KBM-7 (cell line): ENCODE measurements at regions not wholly inside any gene's neighbourhood (a gene's known extent, or its start where the extent isn't known, plus 50 kb on each side); places are given as distances from the start of the nearest gene placed in this dataset.
A peak's percentile ranks its signal among the peaks of the same experiment; 100 is the strongest.
"Not testable (repeated sequence)": the region's sequence is repeated elsewhere in the genome, so short reads cannot be mapped to it uniquely, and the experiment has no call there.

Experiments
- DNase-seq: peaks from one replicate; pipeline ENCODE4 v3.0.0-alpha.2; 2015
- in situ Hi-C: fragments of 300-500 bp; cut with MboI; formaldehyde crosslinking; loops from 2 replicates; pipeline ENCODE4 v1.14.3; 2020; ENCODE audit warnings: low sequenced_read_pairs, low pct_unique_long_range_greater_than_20kb, mixed read lengths

DNA sequence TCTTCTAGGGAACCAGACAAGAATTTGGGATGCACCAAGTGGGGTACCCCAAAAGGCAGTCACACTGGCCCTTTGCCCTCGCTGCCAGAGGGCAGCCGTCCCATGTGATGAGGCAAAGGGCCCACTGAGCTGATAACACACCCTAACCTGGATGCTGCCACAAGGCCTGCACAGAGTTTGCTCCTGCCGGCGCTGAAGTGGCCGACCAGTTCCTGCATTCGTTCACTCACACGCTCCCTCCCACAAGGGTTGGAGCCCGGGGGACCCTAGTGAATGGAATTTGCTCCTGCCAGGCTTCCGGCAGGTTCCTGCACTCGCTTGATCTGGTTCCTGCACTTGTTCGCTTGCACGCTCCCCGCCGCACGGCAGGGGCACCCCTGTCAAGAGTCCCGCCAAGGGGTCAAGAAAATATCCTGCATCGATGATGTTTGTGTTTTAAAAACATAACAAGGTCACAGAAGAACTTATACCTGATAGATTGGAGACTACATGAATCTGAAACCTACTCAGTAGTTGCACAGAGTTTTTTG, 296.4 kb upstream of the VCX start:
- in situ Hi-C loops, result no loop called here
- no peak for DNase-seq

DNA sequence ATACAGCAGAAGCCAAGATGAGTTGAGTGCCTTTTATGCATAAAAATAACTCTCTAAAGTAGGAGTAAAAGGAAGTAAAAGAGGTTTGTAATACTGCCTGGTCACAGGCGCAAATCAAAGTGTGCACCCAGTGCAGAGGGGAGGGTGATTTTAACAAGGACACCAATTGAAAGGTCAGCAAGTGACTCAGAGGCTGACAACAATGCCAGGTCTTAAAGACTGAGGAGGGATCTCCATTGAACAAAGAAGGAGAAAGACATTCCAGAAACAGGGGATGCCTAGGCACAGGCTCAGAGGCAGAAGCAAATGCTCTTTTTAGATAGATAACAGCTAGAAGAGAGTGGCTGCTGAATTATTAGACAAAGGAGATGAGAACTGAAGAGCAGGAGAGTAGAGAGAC, 297.4 kb upstream of the VCX start:
- in situ Hi-C loops, result no loop called here
- DNase-seq, result no peak

DNA sequence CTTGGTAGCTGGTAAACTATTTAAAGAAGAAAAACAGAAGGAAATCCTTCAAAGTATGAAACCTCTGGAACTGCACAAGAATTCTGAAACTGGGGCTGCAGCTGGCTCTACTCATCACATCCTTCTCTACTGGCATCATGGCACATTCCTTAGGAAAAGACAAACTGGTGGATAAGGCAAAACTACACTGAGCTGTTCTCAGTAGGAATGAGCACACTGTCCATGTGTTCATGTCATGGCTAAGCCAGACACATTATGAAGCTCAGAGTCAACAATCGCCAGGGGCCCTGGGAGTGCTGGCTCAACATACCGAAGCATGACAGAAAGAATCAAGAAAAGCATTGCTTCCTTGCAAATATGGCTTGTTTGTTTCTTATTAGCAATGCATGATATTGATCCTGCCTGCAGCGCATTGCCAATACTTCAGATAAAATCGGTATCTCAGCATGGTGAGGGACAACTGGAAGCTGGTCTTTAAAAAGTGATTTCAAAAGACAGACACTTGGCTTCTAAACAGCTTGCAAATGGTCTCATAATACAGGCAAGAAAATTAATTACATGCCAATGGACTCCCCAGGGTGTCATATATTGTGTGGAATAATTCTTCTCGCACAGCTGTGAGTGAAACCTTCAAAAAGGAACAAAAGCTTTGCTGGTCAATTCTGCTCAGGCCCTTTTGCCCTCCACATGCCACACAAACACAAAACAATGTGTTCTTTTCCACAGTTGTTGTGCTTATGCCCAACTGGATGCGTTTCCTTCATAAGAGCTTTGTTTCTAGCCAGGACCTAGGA, 300.2 kb upstream of the VCX start:
- no peak for DNase-seq
- in situ Hi-C loops, result no loop called here

DNA sequence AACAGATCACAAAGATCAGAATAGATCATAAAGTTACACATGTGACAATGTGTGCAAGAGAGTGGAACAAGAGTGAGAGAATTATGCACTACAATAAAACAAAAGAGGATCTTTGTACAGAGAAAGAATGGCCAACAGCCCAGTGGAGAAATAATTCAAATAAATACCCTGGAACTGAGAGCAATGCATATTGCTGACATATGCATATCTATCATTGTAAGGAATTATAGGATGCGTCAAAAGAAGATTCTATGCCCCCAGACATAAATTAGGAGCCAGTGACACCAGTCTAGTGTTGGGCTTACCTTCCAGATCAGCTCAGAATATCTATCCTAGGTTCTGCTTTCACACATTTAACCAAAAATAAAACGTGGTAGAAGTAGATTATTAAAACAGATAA, 320.1 kb upstream of the VCX start:
- in situ Hi-C loops, result no loop called here
- DNase-seq, result no peak

DNA sequence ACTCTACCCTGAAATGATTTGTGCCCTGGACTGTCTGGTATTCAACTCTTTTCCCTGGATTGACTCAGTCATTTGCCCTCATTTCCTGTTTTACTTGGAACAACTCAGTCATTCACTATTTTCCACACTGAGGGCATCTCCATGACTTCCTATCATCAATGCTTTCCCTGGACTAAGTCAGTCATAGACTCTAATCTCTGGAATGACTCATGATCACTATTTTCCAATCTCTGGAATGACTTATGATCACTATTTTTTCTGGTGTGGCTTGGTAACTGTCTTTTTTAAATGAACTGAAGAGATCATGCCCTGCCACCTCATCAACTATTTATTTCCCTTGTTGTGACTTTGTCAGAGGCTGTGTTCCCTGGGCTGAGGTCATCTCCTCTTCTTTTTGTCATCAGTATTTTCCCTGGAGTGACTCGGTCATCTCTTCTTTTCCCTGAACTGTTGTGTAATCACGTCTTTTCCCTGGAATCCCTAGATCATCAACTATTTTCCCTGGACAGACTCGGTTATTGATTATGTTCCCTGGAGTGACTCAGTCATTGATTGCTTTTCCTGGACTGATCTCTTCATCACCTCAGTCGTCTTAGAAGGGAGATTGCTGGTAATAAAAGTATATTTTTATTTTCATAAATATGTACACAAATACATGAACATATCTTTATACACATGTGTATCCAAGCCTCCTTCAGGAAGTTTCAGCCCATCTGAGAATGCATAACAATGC, 327.1 kb upstream of the VCX start:
- in situ Hi-C loops, result no loop called here
- no peak for DNase-seq

DNA sequence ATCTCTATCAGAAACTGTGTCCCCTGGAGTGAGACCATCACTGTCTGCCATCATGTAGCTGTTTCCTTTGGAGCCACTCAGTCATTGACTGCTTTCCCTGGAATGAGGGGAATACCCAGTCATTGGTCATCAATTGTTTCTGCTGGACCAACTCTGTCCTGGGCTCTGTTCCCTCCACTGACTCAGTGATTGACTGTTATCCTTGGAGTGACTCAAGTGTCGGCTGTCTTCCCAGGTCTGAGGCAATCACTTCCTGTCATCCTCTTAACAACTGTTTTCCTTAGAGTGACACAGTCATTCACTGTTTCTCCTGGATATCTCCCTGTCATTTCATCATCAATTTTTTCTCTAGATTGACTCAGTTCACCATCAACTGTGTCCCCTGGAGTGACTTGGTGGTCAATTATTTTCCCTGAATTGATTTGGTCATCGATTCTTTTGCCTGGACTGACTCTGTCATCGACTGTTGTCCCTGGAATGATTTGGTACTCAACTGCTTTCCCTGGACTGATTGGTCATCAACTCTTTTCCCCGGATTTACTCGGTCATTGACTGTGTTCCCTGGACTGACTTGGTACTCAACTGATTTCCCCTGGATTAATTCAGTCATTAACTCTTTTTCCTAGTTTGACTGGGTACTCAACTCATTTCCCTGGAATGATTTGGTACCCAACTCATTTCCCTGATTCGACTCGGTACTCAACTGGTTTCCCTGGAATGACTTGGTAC, 327.9 kb upstream of the VCX start:
- DNase-seq, result no peak
- in situ Hi-C loops, result no loop called here

DNA sequence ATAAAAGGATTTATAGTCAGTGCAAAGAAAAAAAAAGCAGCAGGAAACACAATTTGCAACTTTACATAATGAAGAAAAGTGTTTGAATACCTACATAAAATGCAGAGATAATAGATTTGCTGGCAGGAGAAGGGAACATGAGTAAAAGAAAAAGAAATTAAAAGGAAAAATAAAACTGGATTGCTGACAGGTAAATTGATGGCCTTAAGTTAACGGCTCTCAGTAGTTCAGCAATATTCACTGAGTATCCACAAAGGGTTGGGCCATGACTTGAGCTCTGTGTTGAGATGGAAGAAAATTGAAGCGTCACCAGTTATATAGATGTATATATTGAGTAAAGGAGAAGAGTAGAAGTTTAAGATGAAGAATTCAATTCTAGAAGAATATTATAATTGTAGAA, 330.1 kb upstream of the VCX start:
- DNase-seq, result no peak
- in situ Hi-C loops, result no loop called here

DNA sequence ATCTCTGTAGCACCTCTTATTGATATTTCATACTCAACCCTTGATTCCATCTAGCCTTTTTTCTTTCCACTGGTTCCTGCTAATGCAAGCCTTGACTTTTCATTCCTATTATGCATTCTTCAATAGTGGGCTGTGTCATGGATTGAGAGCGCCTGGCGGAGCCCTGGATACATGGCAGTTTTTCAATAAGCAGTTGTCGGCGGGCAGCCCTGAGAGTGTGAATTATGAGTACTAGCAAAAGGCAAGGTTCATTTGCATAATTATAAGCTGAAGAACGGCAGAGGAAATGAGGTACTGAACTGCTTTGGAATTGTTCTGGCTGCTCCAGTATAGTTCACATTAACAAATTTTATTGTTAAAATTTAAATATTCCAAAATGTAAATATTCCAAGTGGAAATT, 339.7 kb upstream of the VCX start:
- no peak for DNase-seq
- in situ Hi-C loops, result no loop called here

DNA sequence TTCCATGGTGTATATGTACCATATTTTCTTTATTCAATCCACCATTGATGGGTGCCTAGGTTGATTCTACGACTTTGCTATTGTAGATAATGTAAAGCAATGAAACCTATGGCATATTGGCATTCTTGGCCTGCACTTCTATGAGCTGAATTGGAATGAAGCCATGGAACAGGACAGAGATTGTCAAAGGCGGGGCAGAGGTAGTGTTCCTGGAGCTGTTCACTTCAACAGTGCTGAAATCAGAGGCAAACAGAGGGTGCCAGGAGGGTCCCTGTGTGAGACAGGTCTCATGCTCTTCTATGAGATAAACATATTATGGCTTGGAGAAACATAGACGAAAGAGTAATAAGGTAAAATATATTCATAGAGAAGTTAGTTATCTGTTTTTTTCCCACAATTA, 342.6 kb upstream of the VCX start:
- in situ Hi-C loops, result no loop called here
- no peak for DNase-seq

DNA sequence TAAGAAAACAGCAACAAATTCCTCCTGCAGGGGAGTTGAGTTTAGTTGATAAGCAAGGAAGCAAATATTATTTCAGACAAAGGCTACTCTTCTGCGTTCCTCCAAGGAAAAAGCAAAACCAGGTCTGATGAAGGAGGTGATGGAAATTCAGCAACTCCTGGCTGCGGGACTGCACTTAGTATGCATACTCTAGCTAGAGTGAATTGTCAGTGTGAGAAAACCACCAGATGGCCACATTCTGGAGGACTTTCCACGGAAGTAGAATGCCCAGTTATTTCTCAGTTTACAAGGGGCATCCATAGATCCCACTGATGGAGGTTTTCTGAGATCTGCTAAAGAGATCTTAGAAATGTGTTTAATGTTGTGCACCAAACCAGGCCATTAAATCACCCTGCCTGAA, 338.6 kb upstream of the PUDP start:
- no peak for DNase-seq
- in situ Hi-C loops, result no loop called here

DNA sequence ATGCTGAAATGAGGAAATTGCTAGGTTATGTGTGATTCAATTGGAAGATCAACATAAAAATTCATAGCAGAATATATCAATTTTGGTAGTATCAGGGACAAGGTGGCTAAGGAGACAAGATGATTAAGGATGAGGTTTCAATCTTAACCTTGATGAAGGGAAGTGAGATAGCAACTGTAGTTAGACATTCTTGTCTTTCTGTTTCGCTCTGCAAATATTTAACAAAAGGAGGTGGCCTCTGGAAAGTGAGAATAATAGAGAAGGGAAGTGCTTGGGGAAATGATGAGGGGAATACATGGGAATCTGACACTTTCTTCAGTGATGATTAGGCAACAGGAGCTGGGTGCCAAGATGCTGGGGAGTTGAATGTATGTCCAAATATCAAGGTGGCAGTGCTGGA, 337.1 kb upstream of the PUDP start:
- DNase-seq, result no peak
- in situ Hi-C loops, result no loop called here

DNA sequence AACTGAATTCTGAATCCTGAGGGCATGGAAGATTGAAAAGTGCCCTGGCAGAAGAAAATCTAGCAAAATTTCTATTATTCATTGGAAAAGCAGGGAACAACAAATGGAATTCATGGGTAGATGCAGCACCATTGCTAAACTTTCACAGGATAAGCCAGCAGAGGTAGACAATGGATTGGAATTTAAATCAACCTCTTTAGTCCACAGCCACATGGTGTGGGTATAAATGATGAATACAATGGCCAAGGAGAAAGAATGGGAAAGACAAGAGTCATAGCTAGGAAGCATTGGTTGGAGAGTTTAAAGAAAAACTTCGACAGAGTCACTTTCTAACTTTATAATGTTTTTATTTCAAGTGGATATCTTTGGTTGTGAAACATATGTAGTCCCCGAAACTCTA, 332.8 kb upstream of the PUDP start:
- DNase-seq, result no peak
- in situ Hi-C loops, result no loop called here

DNA sequence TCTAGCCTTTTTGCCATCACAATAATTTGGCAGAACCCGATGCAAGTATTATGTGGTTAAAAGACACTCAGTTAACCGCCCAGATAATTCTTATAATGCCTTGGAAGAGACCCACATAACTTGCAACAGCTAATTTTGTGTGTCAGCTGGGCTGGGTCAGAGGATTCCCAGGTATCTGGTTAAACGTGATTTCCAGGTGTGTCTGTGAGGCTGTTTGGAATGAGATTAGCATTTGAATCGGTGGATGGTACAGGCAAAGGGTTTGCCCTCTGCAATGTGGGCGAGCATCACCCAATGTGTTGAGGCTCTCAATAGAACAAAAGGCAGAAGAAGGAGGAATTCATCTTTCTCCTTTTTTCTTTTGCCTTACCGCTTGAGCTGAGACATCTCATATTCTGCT, 314.2 kb upstream of the PUDP start:
- in situ Hi-C loops, result no loop called here
- no peak for DNase-seq

DNA sequence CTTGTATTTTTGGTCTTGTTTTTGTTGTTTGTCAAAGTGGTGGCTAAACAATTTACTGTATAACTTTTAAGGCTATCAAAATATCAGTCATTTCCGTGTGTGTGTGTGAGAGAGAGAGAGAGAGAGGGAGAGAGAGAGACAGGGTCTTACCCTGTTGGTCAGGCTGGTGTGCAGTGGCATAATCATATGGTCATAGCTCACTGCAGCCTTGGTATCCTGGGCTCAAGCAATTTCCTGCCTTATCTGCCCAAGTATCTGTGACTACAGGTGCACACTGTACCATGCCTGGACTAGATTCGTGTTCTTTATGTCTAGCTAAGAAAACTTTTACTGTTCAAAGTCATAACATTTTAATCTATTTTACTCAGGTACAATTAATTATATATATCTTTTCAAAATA, 313.1 kb upstream of the PUDP start:
- DNase-seq, in situ Hi-C loops: not testable (repeated sequence)

DNA sequence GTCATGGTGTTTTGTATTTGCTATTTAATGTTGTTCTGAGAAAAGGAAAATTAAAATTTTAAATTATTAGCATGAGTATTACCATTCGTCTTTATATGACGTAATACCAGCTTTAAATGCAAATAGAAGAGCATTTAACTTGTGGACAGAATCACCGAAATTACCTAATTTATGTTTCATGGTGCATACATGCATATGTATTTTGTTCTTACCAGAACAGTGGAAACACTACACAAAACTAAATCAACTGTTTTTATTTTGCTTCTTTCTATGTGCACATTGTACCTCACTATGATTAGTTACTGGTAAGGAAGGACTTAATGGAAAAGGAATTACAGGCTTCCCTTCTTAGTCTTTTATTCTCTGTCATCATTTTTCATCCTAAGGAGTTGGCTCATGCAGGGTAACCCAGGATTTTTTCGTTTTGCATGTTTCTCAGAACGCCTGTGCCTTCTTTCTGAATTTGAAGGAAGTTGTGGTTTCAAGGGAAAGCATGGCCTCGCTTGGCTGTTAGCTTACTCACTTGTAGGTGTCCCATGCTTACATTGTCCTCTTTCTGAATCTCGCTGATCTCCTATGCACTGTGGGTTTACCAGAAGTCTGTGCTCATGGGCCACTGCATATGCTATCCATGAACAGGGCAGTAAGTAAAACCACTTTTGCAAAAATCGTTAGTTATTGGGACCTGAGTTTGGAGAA, 300.0 kb upstream of the PUDP start:
- DNase-seq, result peak; percentile 2
- in situ Hi-C loops, result no loop called here

DNA sequence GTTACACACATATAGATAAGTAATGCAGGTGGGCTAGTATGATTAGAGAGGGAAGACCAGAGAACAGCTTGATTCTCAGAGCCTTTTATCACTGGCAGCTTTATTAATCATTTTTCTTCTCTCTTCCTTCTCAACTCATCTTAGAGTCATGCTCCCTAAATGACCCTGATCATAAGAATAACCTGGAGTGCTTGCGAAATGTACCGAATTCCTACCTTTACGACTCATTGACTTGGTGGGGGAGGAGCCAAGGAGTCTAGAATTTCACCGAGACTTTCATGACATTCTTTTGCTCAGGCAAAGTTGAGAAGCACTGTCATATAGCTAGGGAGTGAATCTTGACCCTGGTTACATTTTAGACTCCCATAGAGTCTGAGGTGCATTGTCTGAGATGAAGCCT, 298.9 kb upstream of the PUDP start:
- in situ Hi-C loops, result no loop called here
- DNase-seq, result no peak

DNA sequence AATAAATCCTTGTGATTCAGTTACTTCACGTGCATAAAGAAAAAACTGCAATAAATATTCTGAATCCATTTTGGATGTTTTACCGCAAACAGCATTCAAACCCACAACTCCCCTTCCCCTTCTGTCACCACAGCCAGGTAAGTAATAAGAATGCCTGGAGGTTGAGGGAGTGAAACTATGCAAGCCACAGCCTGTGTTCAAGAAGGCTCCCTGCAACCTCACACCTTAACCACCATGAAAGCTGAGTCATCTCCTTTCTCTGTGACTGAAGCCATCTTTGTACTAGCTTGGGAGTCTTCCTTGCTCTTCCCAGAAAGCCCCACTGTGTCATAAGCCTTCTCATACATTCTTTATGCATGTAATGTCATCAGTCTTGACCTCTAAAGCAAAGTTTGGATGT, 297.0 kb upstream of the PUDP start:
- in situ Hi-C loops, result no loop called here
- no peak for DNase-seq

DNA sequence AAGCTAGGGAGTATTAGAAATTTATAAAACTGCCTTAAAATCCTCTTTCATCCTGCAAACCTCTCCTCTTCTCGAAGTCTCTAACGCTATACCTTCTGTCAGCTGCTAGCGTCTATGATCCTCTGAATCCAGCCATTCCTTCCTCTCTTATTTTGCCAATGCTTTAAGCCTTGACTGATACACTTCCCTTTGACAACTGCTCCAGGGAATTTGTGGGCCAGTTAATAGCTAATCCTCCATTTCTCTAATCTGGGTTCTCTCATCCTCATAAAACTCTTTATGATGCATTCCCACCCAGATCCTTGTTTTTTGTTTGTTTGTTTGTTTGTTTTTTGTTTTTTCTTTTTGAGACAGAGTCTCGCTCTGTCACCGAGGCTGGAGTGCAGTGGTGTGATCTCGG, 293.6 kb upstream of the PUDP start:
- no peak for DNase-seq
- in situ Hi-C loops, result no loop called here

DNA sequence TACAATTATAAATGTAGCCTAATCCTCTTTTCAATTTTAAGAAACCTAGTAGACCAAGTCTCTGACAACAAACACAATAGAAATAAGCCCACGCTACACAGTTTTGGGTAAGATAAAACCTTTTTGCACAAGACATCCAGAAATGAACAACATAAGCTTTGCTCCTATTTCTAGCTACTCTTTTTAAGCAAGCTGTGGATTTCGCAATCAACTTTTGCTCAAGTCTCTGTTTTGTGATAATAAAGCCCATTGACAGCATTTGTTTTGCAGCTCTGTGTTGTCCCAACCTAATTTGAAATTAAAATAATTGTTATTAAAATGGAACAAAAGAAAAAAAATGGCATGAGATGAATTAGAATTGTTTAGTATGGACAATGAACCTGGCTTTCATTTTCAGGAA, 287.9 kb upstream of the PUDP start:
- no peak for DNase-seq
- in situ Hi-C loops, result no loop called here

DNA sequence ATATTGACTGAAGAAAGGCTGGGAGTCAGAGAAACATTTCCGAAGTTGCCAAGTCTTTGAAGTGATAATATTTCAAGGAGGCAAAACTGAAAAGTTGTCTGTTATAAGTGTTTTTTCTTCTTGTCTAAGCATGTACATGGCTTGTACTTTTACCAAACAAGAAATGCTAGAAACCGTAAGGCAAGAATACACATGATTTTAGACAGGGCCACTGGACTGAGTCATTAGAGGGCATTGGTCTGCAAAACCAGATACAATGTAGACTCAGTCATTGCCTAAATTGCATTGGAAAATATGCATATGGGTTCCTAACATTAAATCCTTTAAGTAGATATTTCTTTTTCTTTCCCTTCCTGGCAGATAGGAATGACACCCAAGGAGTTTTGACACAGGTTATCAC, 284.9 kb upstream of the PUDP start:
- no peak for DNase-seq
- in situ Hi-C loops, result no loop called here
